ENCODE measurements at regions not wholly inside any gene's neighbourhood (a gene's known extent, or its start where the extent isn't known, plus 50 kb on each side); places are given as distances from the start of the nearest gene placed in this dataset.

GRCh38 chr12:88648625-88649024 lies 68.4 kb upstream of the KITLG start:
- TF ChIP-seq POLR2AphosphoS5 (IDR thresholded peaks at IDR 0.05; ENCODE audit: borderline replicate concordance, low read depth, low read length) (no peak), EZH2 (IDR thresholded peaks at IDR 0.05) (no peak)

Data from SK-N-MC (cell line).